HFF-Myc (cell line): ENCODE measurements at regions not wholly inside any gene's neighbourhood (a gene's known extent, or its start where the extent isn't known, plus 50 kb on each side); places are given as distances from the start of the nearest gene placed in this dataset.
"Not testable (repeated sequence)": the region's sequence is repeated elsewhere in the genome, so short reads cannot be mapped to it uniquely, and the experiment has no call there.

Experiments
- DNase-seq: peaks from one replicate; pipeline ENCODE4 v3.0.0-alpha.2; 2011; ENCODE audit warnings: low read depth; ENCODE audit errors: extremely low read depth
- H3K4me3 ChIP-seq: replicated peaks from 2 replicates; pipeline ENCODE4 v1.5.1; 2011; ENCODE audit warnings: low read depth, mild to moderate bottlenecking, control low read depth, low read length
- TF ChIP-seq, protein P1 (sequence below): IDR thresholded peaks from 2 replicates; pipeline ENCODE4 v1.5.1; 2012; ENCODE audit warnings: mild to moderate bottlenecking, low read depth, low read length, control low read depth; ENCODE audit errors: missing control alignments

- DNase-seq = no peak
- TF ChIP-seq, protein P1, sequence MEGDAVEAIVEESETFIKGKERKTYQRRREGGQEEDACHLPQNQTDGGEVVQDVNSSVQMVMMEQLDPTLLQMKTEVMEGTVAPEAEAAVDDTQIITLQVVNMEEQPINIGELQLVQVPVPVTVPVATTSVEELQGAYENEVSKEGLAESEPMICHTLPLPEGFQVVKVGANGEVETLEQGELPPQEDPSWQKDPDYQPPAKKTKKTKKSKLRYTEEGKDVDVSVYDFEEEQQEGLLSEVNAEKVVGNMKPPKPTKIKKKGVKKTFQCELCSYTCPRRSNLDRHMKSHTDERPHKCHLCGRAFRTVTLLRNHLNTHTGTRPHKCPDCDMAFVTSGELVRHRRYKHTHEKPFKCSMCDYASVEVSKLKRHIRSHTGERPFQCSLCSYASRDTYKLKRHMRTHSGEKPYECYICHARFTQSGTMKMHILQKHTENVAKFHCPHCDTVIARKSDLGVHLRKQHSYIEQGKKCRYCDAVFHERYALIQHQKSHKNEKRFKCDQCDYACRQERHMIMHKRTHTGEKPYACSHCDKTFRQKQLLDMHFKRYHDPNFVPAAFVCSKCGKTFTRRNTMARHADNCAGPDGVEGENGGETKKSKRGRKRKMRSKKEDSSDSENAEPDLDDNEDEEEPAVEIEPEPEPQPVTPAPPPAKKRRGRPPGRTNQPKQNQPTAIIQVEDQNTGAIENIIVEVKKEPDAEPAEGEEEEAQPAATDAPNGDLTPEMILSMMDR = no peak
- no peak overlapping the region for H3K4me3 ChIP-seq
These were observed 172.5 kb upstream of the FERMT1 start for GRCh38 chr20:6295127-6295866.

DNA sequence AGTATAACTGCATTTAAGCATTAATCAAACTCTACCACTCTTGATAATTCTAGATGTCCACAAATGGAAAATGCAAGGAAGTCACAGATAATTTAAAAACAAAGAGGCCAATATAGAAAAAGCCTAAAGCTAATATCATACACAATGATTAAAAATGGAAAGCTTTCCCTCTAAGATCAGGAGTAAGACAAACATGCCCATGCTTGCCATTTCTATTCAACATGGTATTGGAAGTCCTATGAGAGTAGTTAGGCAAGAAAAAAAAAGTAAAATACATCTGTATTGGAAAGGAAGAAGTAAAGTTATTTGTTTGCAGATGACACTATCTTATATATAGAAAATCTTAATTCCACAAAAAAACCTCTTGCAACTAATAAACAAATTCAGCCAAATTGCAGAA, 164.6 kb upstream of the FERMT1 start:
- no peak for DNase-seq
- no peak overlapping the region for H3K4me3 ChIP-seq
- TF ChIP-seq, protein P1 = no peak

- TF ChIP-seq, protein P1 = no peak
- no peak overlapping the region for H3K4me3 ChIP-seq
- no peak for DNase-seq
These were observed 159.8 kb upstream of the FERMT1 start for GRCh38 chr20:6282642-6283041.

DNA sequence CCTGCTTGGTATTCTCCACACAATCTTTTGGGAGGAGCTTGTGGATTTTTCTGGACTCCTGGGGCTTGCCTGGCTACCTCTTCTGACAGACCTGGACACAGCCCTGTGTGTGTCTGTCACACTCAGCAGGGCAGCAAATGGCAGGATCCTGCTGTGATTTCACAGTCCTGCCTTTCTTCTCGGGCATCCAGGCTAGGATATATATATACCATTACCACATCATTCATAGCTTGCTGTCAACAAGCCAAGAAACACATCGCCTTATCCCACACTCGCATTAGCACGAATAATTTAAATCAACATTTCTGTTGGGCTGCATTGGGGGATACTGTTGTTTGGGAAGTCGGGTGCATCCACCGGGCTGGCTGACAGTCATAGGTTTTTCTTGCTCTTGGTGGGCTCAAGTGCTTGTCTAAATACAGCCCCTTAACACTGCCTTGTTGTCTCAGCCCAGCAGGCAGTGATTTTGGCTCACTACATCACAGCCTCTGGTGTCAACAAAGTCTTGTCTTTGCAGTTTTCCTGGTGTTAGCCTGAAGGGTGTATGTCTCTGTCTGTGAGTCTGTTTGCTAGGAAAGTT, 154.9 kb upstream of the FERMT1 start:
- DNase-seq = no peak
- H3K4me3 ChIP-seq = no peak overlapping the region
- TF ChIP-seq, protein P1 = no peak

- H3K4me3 ChIP-seq, DNase-seq: not testable (repeated sequence)
These were observed 147.6 kb upstream of the FERMT1 start for GRCh38 chr20:6270404-6270803.

GRCh38 chr20:6269168-6269873, 146.5 kb upstream of the FERMT1 start:
- H3K4me3 ChIP-seq = no peak overlapping the region

More at GRCh38 chr20:6269168-6269873, 146.5 kb upstream of the FERMT1 start:
- no peak for DNase-seq
- TF ChIP-seq, protein P1 = no peak
